ENCODE measurements at regions not wholly inside any gene's neighbourhood (a gene's known extent, or its start where the extent isn't known, plus 50 kb on each side); places are given as distances from the start of the nearest gene placed in this dataset.

- Histone ChIP-seq H3K27me3 (ENCODE audit: low read depth) (no peaks in the 10 kb centered on the region), H3K27ac (no peak overlapping the region), H3K4me1 (no peaks in the 10 kb centered on the region), H3K36me3 (no peaks in the 10 kb centered on the region), H3K4me3 (no peak overlapping the region), H3K9me3 (no peaks in the 10 kb centered on the region)
- ATAC-seq (no peak), DNase-seq (no peak)
- TF ChIP-seq CTCF (IDR thresholded peaks at IDR 0.05), result no peak
- intact Hi-C loops (cut with DNase I), result no loop called here
Measured at GRCh38 chr10:31124852-31125251, 93.2 kb upstream of the ZNF438 start.

- Histone ChIP-seq H3K27me3 (ENCODE audit: low read depth) (no peaks in the 10 kb centered on the region), H3K9me3 (no peaks in the 10 kb centered on the region), H3K4me3 (no peak overlapping the region), H3K36me3 (no peaks in the 10 kb centered on the region), H3K27ac (no peak overlapping the region), H3K4me1 (no peaks in the 10 kb centered on the region)
- TF ChIP-seq CTCF (IDR thresholded peaks at IDR 0.05), result no peak
- intact Hi-C loops (cut with DNase I), result no loop called here
- ATAC-seq (no peak), DNase-seq (no peak)
Measured at GRCh38 chr10:31125789-31126188, 94.1 kb upstream of the ZNF438 start.

GRCh38 chr10:31126593-31126992 lies 94.9 kb upstream of the ZNF438 start:
- Histone ChIP-seq H3K4me1 (no peaks in the 10 kb centered on the region), H3K9me3 (no peaks in the 10 kb centered on the region), H3K27me3 (ENCODE audit: low read depth) (no peaks in the 10 kb centered on the region), H3K4me3 (no peak overlapping the region), H3K36me3 (no peaks in the 10 kb centered on the region), H3K27ac (no peak overlapping the region)
- ATAC-seq (no peak), DNase-seq (no peak)
- no peak for TF ChIP-seq CTCF (IDR thresholded peaks at IDR 0.05)
- intact Hi-C loops (cut with DNase I), result no loop called here

- ATAC-seq (no peak), DNase-seq (no peak)
- Histone ChIP-seq H3K36me3 (no peaks in the 10 kb centered on the region), H3K27me3 (ENCODE audit: low read depth) (no peaks in the 10 kb centered on the region), H3K4me3 (no peak overlapping the region), H3K4me1 (peaks cover 4% of the 10 kb centered on the region), H3K9me3 (no peaks in the 10 kb centered on the region), H3K27ac (no peak overlapping the region)
- intact Hi-C loops (cut with DNase I), result no loop called here
- TF ChIP-seq CTCF (IDR thresholded peaks at IDR 0.05), result no peak
Measured at GRCh38 chr10:31128536-31128935, 96.9 kb upstream of the ZNF438 start.

GRCh38 chr10:31129271-31129670 lies 97.6 kb upstream of the ZNF438 start:
- Histone ChIP-seq H3K27me3 (ENCODE audit: low read depth) (no peaks in the 10 kb centered on the region), H3K4me3 (no peak overlapping the region), H3K27ac (no peak overlapping the region), H3K9me3 (no peaks in the 10 kb centered on the region), H3K36me3 (no peaks in the 10 kb centered on the region), H3K4me1 (peaks cover 9% of the 10 kb centered on the region)
- ATAC-seq, result no peak
- DNase-seq, result no peak
- intact Hi-C loops (cut with DNase I), result no loop called here
- no peak for TF ChIP-seq CTCF (IDR thresholded peaks at IDR 0.05)

GRCh38 chr10:31129880-31130405 lies 98.3 kb upstream of the ZNF438 start:
- Histone ChIP-seq H3K4me3 (no peak overlapping the region), H3K4me1 (peaks cover 15% of the 10 kb centered on the region), H3K36me3 (no peaks in the 10 kb centered on the region), H3K27me3 (ENCODE audit: low read depth) (no peaks in the 10 kb centered on the region), H3K27ac (no peak overlapping the region), H3K9me3 (no peaks in the 10 kb centered on the region)
- ATAC-seq, result no peak
- TF ChIP-seq CTCF (IDR thresholded peaks at IDR 0.05), result no peak
- DNase-seq, result no peak
- intact Hi-C loops (cut with DNase I), result no loop called here

All from lower lobe of right lung (tissue), 2 donors.